GM19239 (cell line): ENCODE measurements at regions not wholly inside any gene's neighbourhood (a gene's known extent, or its start where the extent isn't known, plus 50 kb on each side); places are given as distances from the start of the nearest gene placed in this dataset.

Experiments
- DNase-seq: peaks from one replicate; pipeline ENCODE4 v3.0.0; 2011; ENCODE audit warnings: low spot score; ENCODE audit not compliant: insufficient read length
- FAIRE-seq: peaks from 2 replicates; lab custom pipeline; 2011; peaks lifted over from hg19 to GRCh38; lab: Jason Lieb, UNC

GRCh38 chr11:42098075-42098474 is 638.6 kb upstream of the LRRC4C start:
- DNase-seq (no peak), FAIRE-seq (no peak)

GRCh38 chr11:42112866-42113265 is 653.4 kb upstream of the LRRC4C start:
- DNase-seq: no peak
- FAIRE-seq: no peak

- no peak for DNase-seq
- no peak for FAIRE-seq
Measured at GRCh38 chr11:42114927-42115326, 655.5 kb upstream of the LRRC4C start.

GRCh38 chr11:42138454-42138853 is 679.0 kb upstream of the LRRC4C start:
- FAIRE-seq (no peak), DNase-seq (no peak)

GRCh38 chr11:42145311-42145710 is 685.9 kb upstream of the LRRC4C start:
- FAIRE-seq: no peak
- DNase-seq: no peak

GRCh38 chr11:42161886-42162285 is 702.4 kb upstream of the LRRC4C start:
- FAIRE-seq: no peak
- DNase-seq: no peak

GRCh38 chr11:42169191-42169590 is 709.7 kb upstream of the LRRC4C start:
- DNase-seq (no peak), FAIRE-seq (no peak)

GRCh38 chr11:42170601-42171000 is 711.1 kb upstream of the LRRC4C start:
- FAIRE-seq (no peak), DNase-seq (no peak)

GRCh38 chr11:42171046-42171445 is 711.6 kb upstream of the LRRC4C start:
- DNase-seq (no peak), FAIRE-seq (no peak)

- DNase-seq (no peak), FAIRE-seq (no peak)
Measured at GRCh38 chr11:42172441-42172840, 713.0 kb upstream of the LRRC4C start.

GRCh38 chr11:42175203-42175602 is 715.8 kb upstream of the LRRC4C start:
- no peak for FAIRE-seq

GRCh38 chr11:42179216-42179615 is 719.8 kb upstream of the LRRC4C start:
- DNase-seq: no peak
- FAIRE-seq: no peak

More at GRCh38 chr11:42175203-42175602, 715.8 kb upstream of the LRRC4C start:
- DNase-seq: no peak

GRCh38 chr11:42195289-42196013 is 736.0 kb upstream of the LRRC4C start:
- DNase-seq (no peak), FAIRE-seq (no peak)

- FAIRE-seq (no peak), DNase-seq (no peak)
Measured at GRCh38 chr11:42200311-42200710, 740.9 kb upstream of the LRRC4C start.

GRCh38 chr11:42201603-42202148 is 742.2 kb upstream of the LRRC4C start:
- no peak for DNase-seq
- FAIRE-seq: no peak

GRCh38 chr11:42205518-42205917 is 746.1 kb upstream of the LRRC4C start:
- DNase-seq (no peak), FAIRE-seq (no peak)

GRCh38 chr11:42225664-42226063 is 766.2 kb upstream of the LRRC4C start:
- DNase-seq: no peak
- FAIRE-seq: no peak

- FAIRE-seq: no peak
- no peak for DNase-seq
Measured at GRCh38 chr11:42232673-42233072, 773.2 kb upstream of the LRRC4C start.

GRCh38 chr11:42234451-42234951 is 775.0 kb upstream of the LRRC4C start:
- no peak for FAIRE-seq
- DNase-seq: no peak

GRCh38 chr11:42237701-42238235 is 778.3 kb upstream of the LRRC4C start:
- DNase-seq (no peak), FAIRE-seq (no peak)

- no peak for FAIRE-seq
- DNase-seq: no peak
Measured at GRCh38 chr11:42239188-42239587, 779.7 kb upstream of the LRRC4C start.

GRCh38 chr11:42243385-42243784 is 783.9 kb upstream of the LRRC4C start:
- no peak for DNase-seq
- FAIRE-seq: no peak
